GM18502 (cell line): ENCODE measurements at regions not wholly inside any gene's neighbourhood (a gene's known extent, or its start where the extent isn't known, plus 50 kb on each side); places are given as distances from the start of the nearest gene placed in this dataset.
"Not testable (repeated sequence)": the region's sequence is repeated elsewhere in the genome, so short reads cannot be mapped to it uniquely, and the experiment has no call there.

Source experiments
- ATAC-seq: cut with Tn5 transposase; IDR thresholded peaks from one replicate; pipeline ENCODE4 v1.9.1; 2021; ENCODE audit warnings: mild to moderate bottlenecking; ENCODE audit not compliant: unreplicated experiment, poor library complexity

- not testable (repeated sequence) for ATAC-seq
Observed at GRCh38 chr2:110308728-110309127, 96.4 kb upstream of the MTLN start.

GRCh38 chr2:110292807-110293206, 80.5 kb upstream of the MTLN start:
- not testable (repeated sequence) for ATAC-seq

GRCh38 chr2:110291909-110292579, 79.7 kb upstream of the MTLN start:
- ATAC-seq, result not testable (repeated sequence)

GRCh38 chr2:110287817-110288216, 75.5 kb upstream of the MTLN start:
- not testable (repeated sequence) for ATAC-seq

- not testable (repeated sequence) for ATAC-seq
Observed at GRCh38 chr2:110287253-110287652, 74.9 kb upstream of the MTLN start.

- not testable (repeated sequence) for ATAC-seq
Observed at GRCh38 chr2:110285002-110285401, 72.7 kb upstream of the MTLN start.

- ATAC-seq, result not testable (repeated sequence)
Observed at GRCh38 chr2:110280804-110281203, 68.5 kb upstream of the MTLN start.

- not testable (repeated sequence) for ATAC-seq
Observed at GRCh38 chr2:110277054-110277453, 64.7 kb upstream of the MTLN start.

GRCh38 chr2:110276092-110276491, 63.7 kb upstream of the MTLN start:
- not testable (repeated sequence) for ATAC-seq

GRCh38 chr2:110269674-110270073, 57.3 kb upstream of the MTLN start:
- ATAC-seq, result not testable (repeated sequence)

GRCh38 chr2:110267828-110268407, 55.6 kb upstream of the MTLN start:
- peak; percentile 61 for ATAC-seq

- not testable (repeated sequence) for ATAC-seq
Observed at GRCh38 chr2:110264804-110265203, 52.5 kb upstream of the MTLN start.

GRCh38 chr2:110264076-110264681, 51.8 kb upstream of the MTLN start:
- ATAC-seq, result not testable (repeated sequence)

- ATAC-seq, result not testable (repeated sequence)
Observed at GRCh38 chr2:110263462-110263861, 51.1 kb upstream of the MTLN start.
